Non-pigmented ciliary epithelial cell (primary cell): ENCODE measurements at regions not wholly inside any gene's neighbourhood (a gene's known extent, or its start where the extent isn't known, plus 50 kb on each side); places are given as distances from the start of the nearest gene placed in this dataset.
"Not testable (repeated sequence)": the region's sequence is repeated elsewhere in the genome, so short reads cannot be mapped to it uniquely, and the experiment has no call there.

Experiments
- DNase-seq: peaks from one replicate; pipeline ENCODE4 v3.0.0-alpha.2; 2010; ENCODE audit warnings: low read depth

DNA sequence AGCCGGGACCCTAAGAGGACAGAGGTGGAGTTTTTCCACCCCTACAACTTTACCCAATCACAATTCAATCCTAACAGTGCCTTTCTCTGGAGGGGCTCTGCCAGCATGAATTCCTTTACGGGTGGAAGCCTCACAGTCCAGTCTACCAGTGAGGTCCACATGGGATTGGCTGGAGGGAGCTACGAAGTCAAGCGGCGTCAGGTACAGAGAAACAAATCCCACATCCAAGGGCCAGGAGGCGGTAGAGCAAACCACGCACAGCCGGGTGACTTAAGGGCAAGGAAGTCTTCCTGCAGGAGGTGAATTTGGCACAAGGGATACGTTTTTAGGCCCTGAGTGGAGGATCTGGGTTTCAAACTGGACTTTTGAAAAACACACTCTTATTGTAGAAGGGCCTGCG, 199.6 kb downstream of the UQCRFS1 start:
- DNase-seq, result no peak

DNA sequence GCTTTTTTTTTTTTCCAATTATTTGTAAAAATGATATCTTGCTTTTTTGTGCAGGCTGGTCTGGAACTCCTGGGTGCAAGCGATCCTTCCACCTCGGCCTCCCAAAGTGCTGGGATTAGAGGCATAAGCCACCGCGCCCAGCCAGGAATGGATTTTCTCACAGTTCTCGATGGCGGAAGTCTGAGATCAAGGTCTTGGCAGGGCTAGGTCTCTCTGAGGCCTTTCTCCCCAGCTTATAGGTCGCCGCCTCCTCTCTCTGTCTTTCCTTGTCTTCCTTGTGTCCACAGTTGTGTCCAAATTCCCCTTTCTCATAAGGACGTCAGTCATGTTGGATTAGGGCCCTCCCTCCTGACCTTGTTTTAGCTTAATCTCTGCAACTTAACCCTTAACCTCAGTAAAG, 200.5 kb downstream of the UQCRFS1 start:
- no peak for DNase-seq

DNA sequence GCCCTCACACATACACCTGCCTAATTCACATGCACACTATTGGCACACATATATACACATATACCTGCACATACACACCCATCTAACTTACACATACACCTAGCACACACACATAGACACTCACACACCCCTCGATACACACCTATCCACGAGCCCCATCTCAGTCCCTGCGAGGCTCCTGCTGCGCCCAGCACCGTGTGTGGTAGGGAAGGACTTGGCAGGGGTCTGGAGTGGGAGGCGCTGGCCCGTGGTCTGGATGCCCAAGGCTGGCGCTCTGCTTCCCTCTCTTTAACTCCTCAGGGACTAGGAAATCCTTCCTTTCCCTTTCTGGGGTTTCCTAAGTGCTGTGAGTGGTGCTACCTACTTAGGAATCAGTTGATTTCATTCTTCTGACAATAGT, 202.7 kb downstream of the UQCRFS1 start:
- no peak for DNase-seq

DNA sequence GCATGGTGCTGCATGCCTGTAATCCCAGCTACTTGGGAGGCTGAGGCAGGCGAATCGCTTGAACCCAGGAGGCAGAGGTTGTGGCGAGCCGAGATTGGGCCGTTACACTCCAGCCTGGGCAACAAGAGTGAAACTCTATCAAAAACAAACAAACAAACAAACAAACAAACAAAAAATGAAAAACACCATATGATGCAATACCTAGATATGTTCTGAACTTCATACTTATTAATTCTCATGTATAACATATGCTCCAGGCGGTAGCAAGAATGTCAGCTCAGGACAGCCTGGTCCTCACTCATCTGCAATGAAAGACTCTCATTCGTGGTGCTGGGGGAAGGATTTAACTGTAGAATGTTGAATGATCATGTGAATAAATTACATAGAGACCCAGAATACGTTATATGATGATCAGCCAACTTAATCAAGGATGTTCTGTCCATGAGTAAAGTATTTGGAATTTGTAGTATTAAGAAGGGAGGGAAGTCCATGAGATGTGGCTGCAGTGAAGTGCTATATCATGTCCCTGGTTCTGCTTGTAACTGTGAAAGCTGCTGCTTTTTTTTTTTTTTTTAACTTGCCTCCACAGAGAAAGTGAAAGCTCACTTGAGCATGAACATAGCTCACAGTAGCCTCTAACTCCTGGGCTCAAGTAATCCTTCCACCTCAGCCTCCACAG, 206.8 kb downstream of the UQCRFS1 start:
- no peak for DNase-seq

- no peak for DNase-seq
Observed at GRCh38 chr19:29004796-29005195, 208.2 kb downstream of the UQCRFS1 start.

- no peak for DNase-seq
Observed at GRCh38 chr19:29003641-29004409, 209.1 kb downstream of the UQCRFS1 start.

DNA sequence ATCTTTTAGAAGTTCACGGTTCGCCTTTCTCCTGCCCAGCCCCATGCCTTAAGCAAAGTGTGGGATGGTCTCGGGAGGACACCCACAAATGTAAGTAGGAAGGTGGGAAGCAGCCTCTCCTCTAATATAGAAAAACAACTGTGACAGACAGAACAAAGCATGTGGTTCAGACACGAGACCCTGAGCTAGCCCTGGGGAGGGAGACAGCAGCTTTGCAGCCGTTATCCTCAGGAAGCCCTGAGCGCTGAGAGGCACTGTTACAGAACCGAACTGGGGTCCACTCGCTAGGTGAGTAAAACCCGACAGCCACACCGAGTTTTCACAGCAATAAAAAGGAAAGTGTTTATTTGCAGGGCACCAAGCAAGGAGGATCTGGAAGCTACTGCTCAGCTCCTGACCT, 210.6 kb downstream of the UQCRFS1 start:
- no peak for DNase-seq

DNA sequence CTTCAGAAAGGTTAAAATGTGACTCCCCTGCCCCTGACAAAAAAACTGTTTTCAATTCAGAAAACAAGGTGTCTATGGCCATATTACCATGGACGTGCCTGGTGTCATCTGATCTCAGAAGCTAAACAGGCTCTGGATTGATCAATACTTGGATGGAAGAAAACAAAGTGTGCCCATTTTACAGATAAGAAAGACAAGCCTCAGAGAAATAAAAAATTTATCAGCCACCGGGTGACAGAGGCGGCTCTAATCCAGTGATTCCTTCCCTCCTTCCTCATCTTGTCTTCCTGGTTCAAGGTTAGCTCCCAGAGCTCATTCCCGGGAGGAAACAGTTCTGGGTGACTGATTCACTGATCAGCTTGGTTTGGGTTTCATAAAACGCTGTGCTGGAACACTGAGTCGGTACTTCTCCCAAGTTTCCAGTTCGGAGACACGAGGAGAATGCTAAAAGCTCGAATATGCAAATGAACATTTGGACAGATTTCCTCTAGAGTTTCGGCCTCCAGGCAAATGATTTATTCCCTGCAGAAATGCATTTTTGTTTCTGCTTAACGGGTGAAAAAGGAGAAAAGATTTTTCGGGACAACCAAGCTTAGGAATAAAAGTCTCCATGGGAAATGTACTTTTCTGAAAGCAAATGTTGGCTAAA, 211.2 kb downstream of the UQCRFS1 start:
- no peak for DNase-seq

- no peak for DNase-seq
Observed at GRCh38 chr19:29001141-29001581, 211.8 kb downstream of the UQCRFS1 start.

GRCh38 chr19:28999724-29000433, 213.1 kb downstream of the UQCRFS1 start:
- no peak for DNase-seq

DNA sequence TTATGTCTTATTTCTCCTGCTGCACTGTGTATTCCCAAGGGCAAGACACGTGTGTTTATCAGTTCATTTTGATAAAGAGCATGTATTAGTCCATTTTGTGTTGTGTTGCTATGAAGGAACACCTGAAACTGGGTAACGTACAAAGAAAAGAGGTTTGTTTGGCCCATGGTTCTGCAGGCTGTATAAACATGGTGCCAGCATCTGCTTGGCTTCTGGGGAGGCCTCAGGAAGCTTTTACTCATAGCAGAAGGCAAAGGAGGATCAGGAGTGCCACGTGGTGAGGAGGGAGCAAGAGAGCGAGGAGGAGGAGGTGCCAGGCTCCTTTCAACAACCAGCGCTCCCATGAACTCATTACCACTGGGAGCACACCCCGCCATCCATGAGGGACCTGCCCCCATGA, 214.0 kb downstream of the UQCRFS1 start:
- no peak for DNase-seq

GRCh38 chr19:28997866-28998265, 215.1 kb downstream of the UQCRFS1 start:
- DNase-seq, result not testable (repeated sequence)

DNA sequence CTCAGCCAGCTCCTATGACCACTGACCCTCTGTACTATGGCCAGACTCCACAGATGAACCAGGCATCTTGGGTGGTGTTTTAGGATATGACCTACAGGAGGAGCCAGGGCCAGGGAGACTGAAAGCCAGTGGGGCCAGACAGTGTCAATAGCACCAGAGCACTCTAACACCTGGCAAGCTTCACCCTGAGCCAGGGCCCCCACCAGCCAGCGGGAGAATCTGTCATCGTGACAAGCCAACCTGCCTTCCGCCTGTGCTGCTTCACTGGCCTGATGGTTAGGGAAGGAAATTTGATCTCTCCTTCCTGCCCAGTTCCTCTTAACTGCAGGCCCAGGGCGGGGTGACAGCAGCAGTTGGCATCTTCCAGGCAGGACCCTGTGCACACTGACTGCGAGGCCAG, 222.4 kb downstream of the UQCRFS1 start:
- no peak for DNase-seq

- DNase-seq, result no peak
Observed at GRCh38 chr19:28989739-28990138, 223.2 kb downstream of the UQCRFS1 start.

- no peak for DNase-seq
Observed at GRCh38 chr19:28988066-28988465, 224.9 kb downstream of the UQCRFS1 start.

GRCh38 chr19:28987177-28987576, 225.8 kb downstream of the UQCRFS1 start:
- DNase-seq, result no peak

- no peak for DNase-seq
Observed at GRCh38 chr19:28985201-28985600, 227.8 kb downstream of the UQCRFS1 start.

DNA sequence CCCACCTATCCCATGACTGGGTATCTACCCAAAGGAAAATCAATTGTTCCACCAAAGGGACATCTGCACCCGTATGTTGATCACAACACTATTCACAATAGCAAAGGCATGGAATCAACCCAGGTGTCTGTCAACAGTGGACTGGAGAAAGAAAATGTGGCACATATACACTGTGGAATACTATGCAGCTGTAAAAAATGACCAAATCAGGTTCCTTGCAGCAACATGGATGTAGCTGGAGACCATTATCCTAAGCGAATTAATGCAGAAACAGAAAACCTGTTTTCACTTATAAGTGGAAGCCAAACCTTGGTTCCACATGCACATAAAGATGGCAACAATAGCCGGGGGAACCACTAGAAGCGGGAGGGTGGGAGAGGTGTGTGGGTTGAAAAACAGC, 228.6 kb downstream of the UQCRFS1 start:
- DNase-seq, result no peak

- DNase-seq, result no peak
Observed at GRCh38 chr19:28983430-28983829, 229.5 kb downstream of the UQCRFS1 start.

DNA sequence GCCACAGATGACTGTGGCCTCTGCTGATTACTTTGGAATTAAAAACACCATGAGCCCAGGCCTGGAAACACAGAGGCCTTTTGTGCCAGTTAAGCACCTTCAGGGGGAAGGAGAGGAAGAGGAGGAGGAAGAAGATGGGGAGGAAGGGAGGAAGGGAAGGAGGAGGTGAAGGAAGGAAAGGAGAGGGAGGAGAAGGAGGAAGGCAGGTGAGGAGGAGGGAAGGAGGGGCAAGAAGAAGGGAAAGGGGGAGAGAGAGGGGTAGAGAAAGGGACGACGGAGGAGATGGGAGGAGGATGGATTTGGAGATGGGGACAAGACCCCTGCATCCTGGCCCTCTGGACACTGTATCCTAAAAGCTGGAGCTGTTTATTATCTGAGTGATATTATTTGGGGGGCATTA, 231.0 kb downstream of the UQCRFS1 start:
- DNase-seq, result no peak

- DNase-seq, result no peak
Observed at GRCh38 chr19:28981518-28981917, 231.4 kb downstream of the UQCRFS1 start.

DNA sequence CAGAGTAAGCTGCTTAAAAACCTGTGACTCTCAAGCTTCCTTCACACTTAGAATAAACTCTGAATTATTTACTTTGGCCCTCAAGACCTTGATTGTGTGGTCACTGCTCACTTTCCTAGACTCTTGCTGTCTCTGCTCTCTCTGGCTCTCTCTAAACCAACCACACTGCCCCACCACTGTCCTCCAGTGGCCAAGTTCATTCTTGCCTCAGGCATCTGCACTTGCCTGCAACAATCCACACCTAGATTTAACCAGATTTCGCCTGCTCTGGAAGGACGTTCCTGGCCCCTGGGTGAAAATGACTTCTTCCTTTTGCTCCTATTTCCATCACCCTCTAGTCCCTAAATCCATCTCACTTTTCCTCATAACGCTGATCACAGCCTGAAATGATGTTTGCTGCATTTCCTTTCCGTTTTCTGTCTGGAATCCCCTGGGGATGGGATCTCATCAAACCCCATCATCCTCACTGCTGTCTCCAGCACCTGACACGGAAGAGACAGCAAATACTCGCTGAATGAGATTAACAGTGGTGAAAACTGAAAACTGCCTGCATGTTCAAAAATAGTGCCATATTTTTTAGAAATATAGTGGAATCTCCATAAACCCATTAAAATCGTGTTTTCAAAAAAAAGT, 232.6 kb downstream of the UQCRFS1 start:
- DNase-seq, result no peak
